ENCODE measurements at regions not wholly inside any gene's neighbourhood (a gene's known extent, or its start where the extent isn't known, plus 50 kb on each side); places are given as distances from the start of the nearest gene placed in this dataset.

- TF ChIP-seq CTCF (IDR thresholded peaks at IDR 0.05) (no peak), POLR2A (IDR thresholded peaks at IDR 0.05) (no peak)
Measured at GRCh38 chr2:155846259-155846658, 486.3 kb downstream of the NR4A2 start.

Measured in testis (tissue), 2 donors.